Lower leg skin (tissue), 4 donors: ENCODE measurements at regions not wholly inside any gene's neighbourhood (a gene's known extent, or its start where the extent isn't known, plus 50 kb on each side); places are given as distances from the start of the nearest gene placed in this dataset.
"Not testable (repeated sequence)": the region's sequence is repeated elsewhere in the genome, so short reads cannot be mapped to it uniquely, and the experiment has no call there.

Experiments
- DNase-seq, 2 donors: peaks; one replicate each; pipeline ENCODE4 v3.0.0-alpha.2; 2019; ENCODE audit warnings: low spot score in 2 of 2
- H3K4me3 ChIP-seq: fragments of 200-600 bp; sonication (generic); 2 replicates; pipeline ENCODE4 v1.5.1; 2017; ENCODE audit warnings: mild to moderate bottlenecking, low read depth; ENCODE audit not compliant: poor library complexity, severe bottlenecking
- POLR2A ChIP-seq, 2 donors: fragments of 450-650 bp; IDR thresholded peaks; one replicate each; pipeline ENCODE4 v1.6.1; 2016 to 2017; ENCODE audit warnings: antibody characterized with exemption in 2 of 2, mild to moderate bottlenecking in 1 of 2, moderate library complexity in 1 of 2
- WGBS, 2 donors: methylation state at CpG; one replicate each; pipeline ENCODE4 v1.1.5; 2018; 5-methylcytosine and 5-hydroxymethylcytosine counted together
- intact Hi-C: fragments of 100-400 bp; cut with DNase I; formaldehyde crosslinking; loops from one replicate; pipeline ENCODE4 v1.15.0; 2023; ENCODE audit warnings: low total_unique reads
- TF ChIP-seq, protein P1 (sequence below), 3 donors: fragments of 450-650 bp; IDR thresholded peaks; one replicate each; pipeline ENCODE4 v1.5.1; 2016; ENCODE audit warnings: antibody characterized with exemption in 3 of 3, mild to moderate bottlenecking in 3 of 3, moderate library complexity in 2 of 3

DNA sequence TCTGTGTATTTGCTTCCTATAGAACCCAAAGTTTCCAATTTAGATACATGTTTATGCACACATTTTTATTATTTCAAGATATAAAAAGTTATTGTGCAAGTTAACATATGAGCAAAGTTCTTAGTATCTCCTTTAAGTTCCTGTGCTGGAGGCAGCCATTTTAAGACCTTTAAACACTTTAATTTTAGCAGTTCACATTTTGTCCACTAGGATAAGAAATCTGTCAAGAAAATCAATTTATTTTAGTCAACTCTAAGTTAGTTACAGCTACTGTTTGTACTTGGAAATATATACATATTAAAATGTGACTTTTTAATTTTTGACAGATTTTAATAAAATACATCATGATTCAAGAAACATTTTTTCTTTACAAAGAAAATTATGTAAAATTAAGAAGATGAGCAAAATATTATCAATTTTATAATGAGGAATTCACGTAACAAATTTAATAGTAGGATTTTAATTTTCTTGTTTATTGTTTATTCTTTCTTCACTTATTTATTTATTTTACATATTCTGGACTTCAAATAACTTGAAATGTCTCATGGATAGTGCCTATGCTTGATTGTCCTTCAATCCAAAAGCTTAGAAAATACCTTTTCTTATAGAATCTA, 402.6 kb upstream of the GBE1 start:
- no peak overlapping the region for H3K4me3 ChIP-seq
- DNase-seq = no peak
- intact Hi-C loops = no loop called here
- no peak for TF ChIP-seq POLR2A (IDR thresholded peaks at IDR 0.05)
- TF ChIP-seq, protein P1, sequence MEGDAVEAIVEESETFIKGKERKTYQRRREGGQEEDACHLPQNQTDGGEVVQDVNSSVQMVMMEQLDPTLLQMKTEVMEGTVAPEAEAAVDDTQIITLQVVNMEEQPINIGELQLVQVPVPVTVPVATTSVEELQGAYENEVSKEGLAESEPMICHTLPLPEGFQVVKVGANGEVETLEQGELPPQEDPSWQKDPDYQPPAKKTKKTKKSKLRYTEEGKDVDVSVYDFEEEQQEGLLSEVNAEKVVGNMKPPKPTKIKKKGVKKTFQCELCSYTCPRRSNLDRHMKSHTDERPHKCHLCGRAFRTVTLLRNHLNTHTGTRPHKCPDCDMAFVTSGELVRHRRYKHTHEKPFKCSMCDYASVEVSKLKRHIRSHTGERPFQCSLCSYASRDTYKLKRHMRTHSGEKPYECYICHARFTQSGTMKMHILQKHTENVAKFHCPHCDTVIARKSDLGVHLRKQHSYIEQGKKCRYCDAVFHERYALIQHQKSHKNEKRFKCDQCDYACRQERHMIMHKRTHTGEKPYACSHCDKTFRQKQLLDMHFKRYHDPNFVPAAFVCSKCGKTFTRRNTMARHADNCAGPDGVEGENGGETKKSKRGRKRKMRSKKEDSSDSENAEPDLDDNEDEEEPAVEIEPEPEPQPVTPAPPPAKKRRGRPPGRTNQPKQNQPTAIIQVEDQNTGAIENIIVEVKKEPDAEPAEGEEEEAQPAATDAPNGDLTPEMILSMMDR (IDR thresholded peaks at IDR 0.05) = no peak
- WGBS, 2 donors = 98 to 100% methylated on average over 1 of the region's 1 CpG

DNA sequence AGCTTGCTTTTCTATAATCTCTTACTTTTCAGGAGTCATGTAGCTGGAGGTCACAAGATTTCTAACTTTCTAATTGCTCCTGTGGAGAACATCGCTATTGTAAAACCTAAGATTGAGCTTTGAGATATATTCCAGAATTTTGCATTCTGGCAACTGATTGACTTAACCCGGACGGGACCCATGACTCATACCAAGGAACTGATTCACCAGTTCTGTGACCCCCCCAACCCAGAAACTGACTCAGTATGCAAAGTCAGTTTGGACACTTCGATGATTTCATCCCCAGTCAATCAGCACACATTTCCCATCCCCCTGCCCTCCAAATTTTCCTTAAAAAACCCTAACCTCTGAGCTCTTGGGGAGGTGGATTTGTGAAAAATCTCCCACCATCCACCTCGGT, 396.5 kb upstream of the GBE1 start:
- intact Hi-C loops = no loop called here

DNA sequence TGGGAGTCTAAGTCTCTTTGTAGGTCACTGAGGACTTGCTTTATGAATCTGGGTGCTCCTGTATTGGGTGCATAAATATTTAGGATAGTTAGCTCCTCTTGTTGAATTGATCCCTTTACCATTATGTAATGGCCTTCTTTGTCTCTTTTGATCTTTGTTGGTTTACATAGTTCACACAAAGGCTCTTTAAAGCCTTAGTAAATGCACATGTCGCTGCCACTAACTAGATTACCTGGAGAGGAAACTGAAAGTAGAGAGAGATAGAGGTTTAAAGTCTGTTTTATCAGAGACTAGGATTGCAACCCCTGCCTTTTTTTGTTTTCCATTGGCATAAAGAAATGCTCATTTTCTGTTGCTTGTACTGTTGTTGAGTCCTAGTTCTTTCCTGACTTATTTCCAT, 392.4 kb upstream of the GBE1 start:
- H3K4me3 ChIP-seq, DNase-seq, intact Hi-C loops: not testable (repeated sequence)
- WGBS, 2 donors = 71 to 79% methylated on average over 1 of the region's 1 CpG

More for the DNA sequence above, 396.5 kb upstream of the GBE1 start:
- H3K4me3 ChIP-seq = no peak overlapping the region
- 80 to 81% methylated on average over 5 of the region's 5 CpGs for WGBS, 2 donors
- no peak for DNase-seq
- TF ChIP-seq, protein P1 (IDR thresholded peaks at IDR 0.05) = no peak
- TF ChIP-seq POLR2A (IDR thresholded peaks at IDR 0.05) = no peak

DNA sequence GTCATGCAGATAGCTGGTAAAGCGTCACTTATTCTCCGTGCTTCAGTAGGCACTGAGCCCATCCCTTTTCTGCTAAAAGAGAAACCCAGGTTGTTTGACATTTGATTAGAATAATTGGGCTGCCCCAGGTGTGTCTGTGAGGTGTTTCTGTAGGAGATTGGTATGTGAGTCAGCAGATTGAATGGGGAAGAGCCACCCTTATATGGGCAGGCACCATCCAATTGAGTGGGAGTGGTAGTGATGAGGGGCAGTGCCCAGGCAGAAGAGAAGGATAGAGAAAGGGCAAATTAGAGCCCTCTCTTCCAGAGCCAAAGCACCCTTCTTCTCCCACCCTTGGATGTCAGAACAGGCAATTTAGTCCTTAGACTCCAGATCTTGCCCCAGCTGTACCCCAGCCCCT, 384.3 kb upstream of the GBE1 start:
- no peak overlapping the region for H3K4me3 ChIP-seq
- WGBS, 2 donors = 56 to 77% methylated on average over 2 of the region's 2 CpGs
- intact Hi-C loops = no loop called here
- TF ChIP-seq, protein P1 (IDR thresholded peaks at IDR 0.05) = no peak
- no peak for TF ChIP-seq POLR2A (IDR thresholded peaks at IDR 0.05)
- no peak for DNase-seq

DNA sequence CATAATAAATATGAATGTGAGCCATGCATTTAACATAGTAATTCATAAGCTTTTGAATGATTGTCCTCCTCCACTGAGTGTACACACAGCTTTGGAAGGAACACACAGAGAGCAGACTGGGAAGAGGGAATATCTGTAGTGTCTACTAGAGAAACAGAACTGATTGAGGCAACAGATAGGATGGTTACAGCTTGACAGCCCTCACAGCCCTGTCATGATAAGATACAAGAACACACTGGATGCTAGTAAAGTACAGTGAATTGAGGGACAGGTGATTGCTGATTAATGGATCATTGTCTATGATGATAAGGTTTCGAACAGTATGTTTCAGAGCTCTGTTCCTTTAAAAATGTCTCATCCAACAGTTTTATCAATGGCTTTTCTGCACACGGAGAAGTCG, 383.4 kb upstream of the GBE1 start:
- TF ChIP-seq POLR2A (IDR thresholded peaks at IDR 0.05) = no peak
- intact Hi-C loops = no loop called here
- H3K4me3 ChIP-seq = no peak overlapping the region
- no peak for DNase-seq
- 87 to 91% methylated on average over 3 of the region's 3 CpGs for WGBS, 2 donors

DNA sequence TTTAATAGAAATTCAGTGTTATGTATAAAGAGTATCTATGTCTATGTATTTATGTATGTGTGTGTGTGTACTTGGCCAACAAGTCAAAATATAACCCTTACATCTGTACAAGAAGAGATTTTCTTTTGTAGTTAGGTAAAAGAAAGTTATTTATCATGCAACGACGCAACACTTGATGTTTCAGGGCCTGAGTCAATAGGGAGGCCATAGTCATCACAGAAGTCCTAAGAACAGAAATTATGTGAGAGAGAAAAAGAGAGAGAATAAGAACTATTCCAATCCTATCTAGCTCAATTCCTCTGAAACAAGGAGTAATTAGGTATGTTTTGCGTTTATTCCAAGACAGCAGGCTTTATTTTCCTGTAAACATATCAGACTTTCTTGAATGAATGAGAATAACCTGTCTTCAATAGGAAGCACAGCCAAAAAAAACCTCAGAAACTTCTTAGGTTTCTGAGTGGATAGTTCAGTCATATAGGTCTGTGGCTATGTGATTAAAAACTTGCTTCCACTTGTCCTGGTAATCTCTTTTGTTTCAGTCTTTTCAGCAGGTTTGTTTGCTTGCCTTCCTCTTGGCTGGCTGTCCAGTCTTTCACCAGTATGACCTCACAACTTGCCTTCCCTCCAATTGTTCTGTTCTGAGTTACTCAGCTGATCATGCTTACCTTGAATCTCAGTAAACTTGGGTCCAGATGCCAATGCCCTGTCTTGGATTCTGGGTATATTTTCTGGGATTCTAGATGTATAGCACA, 382.4 kb upstream of the GBE1 start:
- no peak for DNase-seq
- 84 to 92% methylated on average over 3 of the region's 3 CpGs for WGBS, 2 donors
- intact Hi-C loops = no loop called here
- no peak overlapping the region for H3K4me3 ChIP-seq
- no peak for TF ChIP-seq POLR2A (IDR thresholded peaks at IDR 0.05)
- TF ChIP-seq, protein P1 (IDR thresholded peaks at IDR 0.05) = no peak

DNA sequence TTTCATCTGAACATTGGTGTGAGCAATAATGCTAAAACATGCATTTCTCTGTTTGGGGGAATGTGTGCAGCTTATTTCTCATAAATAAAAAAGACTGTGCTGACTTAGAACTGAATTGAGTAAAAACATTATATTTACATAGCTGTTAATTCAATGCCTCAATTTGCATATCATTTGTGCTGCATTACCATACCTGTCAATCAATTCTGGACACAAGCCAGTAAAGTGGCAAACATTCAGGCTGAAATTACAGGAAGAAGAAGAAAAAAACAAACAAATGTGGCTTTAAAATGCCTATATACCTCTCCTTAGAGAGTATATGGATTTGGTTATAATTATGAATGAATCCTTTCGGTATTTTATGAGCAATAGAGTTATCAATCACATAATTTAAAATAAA, 380.1 kb upstream of the GBE1 start:
- intact Hi-C loops = no loop called here
- TF ChIP-seq, protein P1 (IDR thresholded peaks at IDR 0.05) = no peak
- no peak for TF ChIP-seq POLR2A (IDR thresholded peaks at IDR 0.05)
- H3K4me3 ChIP-seq = no peak overlapping the region
- WGBS, 2 donors = 83 to 85% methylated on average over 1 of the region's 1 CpG
- no peak for DNase-seq
